ENCODE measurements at regions not wholly inside any gene's neighbourhood (a gene's known extent, or its start where the extent isn't known, plus 50 kb on each side); places are given as distances from the start of the nearest gene placed in this dataset.

- ATAC-seq (no peak), DNase-seq (ENCODE audit: low read depth, low spot score) (no peak)
- Histone ChIP-seq H3K4me1 (ENCODE audit: control insufficient read depth in 1 of 2, insufficient read depth in 2 of 2, low read length in 2 of 2) (no peaks in the 10 kb centered on the region), H3K79me2 (ENCODE audit: insufficient read depth, low read length) (no peaks in the 10 kb centered on the region), H3K9me3 (ENCODE audit: control insufficient read depth in 1 of 2, insufficient read depth in 1 of 2, low read depth in 1 of 2, low read length in 2 of 2) (peaks cover 8 to 13% of the 10 kb centered on the region in 2 experiments), H3K36me3 (ENCODE audit: control insufficient read depth in 1 of 2, insufficient read depth in 2 of 2, low read length in 2 of 2) (no peaks in the 10 kb centered on the region), H3K4me3 (replicated peaks in 1 of 2; ENCODE audit: low read depth in 1 of 2, low read length in 2 of 2) (no peak overlapping the region), H3K27me3 (ENCODE audit: insufficient read depth, low read length) (no peaks in the 10 kb centered on the region), H3K27ac (ENCODE audit: low read depth, low read length) (no peak overlapping the region), H3K9me2 (ENCODE audit: insufficient read depth) (no peaks in the 10 kb centered on the region), H3K4me2 (ENCODE audit: low read length) (no peak overlapping the region), H2AFZ (ENCODE audit: low read depth, low read length, poor library complexity, severe bottlenecking) (no peak overlapping the region), H3K9ac (ENCODE audit: low read length) (no peak overlapping the region), H4K20me1 (ENCODE audit: insufficient read depth) (no peaks in the 10 kb centered on the region)
- ChIA-PET POLR2A (no interaction called here), RAD21 (ENCODE audit: low non-redundant PET in 1 of 2, low total read pairs in 2 of 2, uncharacterized antibody in 2 of 2, unreplicated experiment in 2 of 2) (no interaction called here), CTCF (no interaction called here)
- intact Hi-C loops (cut with micrococcal nuclease), result no loop called here
- TF ChIP-seq POLR2A (IDR thresholded peaks at IDR 0.05; ENCODE audit: borderline replicate concordance, extremely low read depth, insufficient read depth, insufficient read length) (no peak), ZNF274 (IDR thresholded peaks at IDR 0.05; ENCODE audit: low read depth, low read length) (no peak), SRF (IDR thresholded peaks at IDR 0.05; ENCODE audit: low read depth) (no peak), ELF1 (IDR thresholded peaks at IDR 0.05; ENCODE audit: borderline replicate concordance, low read depth) (no peak), CBX3 (IDR thresholded peaks at IDR 0.05; ENCODE audit: low read depth) (no peak), SIN3A (IDR thresholded peaks at IDR 0.05; ENCODE audit: low read depth) (no peak), CEBPB (IDR thresholded peaks at IDR 0.05; ENCODE audit: low read depth) (no peak), EZH2phosphoT487 (IDR thresholded peaks at IDR 0.05; ENCODE audit: borderline replicate concordance) (no peak), EZH2 (IDR thresholded peaks at IDR 0.05) (no peak), ZFX (IDR thresholded peaks at IDR 0.05) (no peak), EGR1 (IDR thresholded peaks at IDR 0.05; ENCODE audit: low read depth) (no peak), JUND (IDR thresholded peaks at IDR 0.05) (no peak), REST (IDR thresholded peaks at IDR 0.05; ENCODE audit: low read depth) (no peak), SP1 (IDR thresholded peaks at IDR 0.05; ENCODE audit: low read depth) (no peak), FOSL1 (IDR thresholded peaks at IDR 0.05; ENCODE audit: low read depth) (no peak), RAD21 (IDR thresholded peaks at IDR 0.05; ENCODE audit: low read depth) (no peak)
- TF ChIP-seq, protein P1, sequence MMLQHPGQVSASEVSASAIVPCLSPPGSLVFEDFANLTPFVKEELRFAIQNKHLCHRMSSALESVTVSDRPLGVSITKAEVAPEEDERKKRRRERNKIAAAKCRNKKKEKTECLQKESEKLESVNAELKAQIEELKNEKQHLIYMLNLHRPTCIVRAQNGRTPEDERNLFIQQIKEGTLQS (IDR thresholded peaks at IDR 0.05), result no peak
- TF ChIP-seq, protein P2, sequence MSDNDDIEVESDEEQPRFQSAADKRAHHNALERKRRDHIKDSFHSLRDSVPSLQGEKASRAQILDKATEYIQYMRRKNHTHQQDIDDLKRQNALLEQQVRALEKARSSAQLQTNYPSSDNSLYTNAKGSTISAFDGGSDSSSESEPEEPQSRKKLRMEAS (IDR thresholded peaks at IDR 0.05), result no peak
- TF ChIP-seq, protein P3, sequence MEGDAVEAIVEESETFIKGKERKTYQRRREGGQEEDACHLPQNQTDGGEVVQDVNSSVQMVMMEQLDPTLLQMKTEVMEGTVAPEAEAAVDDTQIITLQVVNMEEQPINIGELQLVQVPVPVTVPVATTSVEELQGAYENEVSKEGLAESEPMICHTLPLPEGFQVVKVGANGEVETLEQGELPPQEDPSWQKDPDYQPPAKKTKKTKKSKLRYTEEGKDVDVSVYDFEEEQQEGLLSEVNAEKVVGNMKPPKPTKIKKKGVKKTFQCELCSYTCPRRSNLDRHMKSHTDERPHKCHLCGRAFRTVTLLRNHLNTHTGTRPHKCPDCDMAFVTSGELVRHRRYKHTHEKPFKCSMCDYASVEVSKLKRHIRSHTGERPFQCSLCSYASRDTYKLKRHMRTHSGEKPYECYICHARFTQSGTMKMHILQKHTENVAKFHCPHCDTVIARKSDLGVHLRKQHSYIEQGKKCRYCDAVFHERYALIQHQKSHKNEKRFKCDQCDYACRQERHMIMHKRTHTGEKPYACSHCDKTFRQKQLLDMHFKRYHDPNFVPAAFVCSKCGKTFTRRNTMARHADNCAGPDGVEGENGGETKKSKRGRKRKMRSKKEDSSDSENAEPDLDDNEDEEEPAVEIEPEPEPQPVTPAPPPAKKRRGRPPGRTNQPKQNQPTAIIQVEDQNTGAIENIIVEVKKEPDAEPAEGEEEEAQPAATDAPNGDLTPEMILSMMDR (IDR thresholded peaks at IDR 0.05 in 2 of 3, conservative IDR thresholded peaks at IDR 0.05 in 1 of 3; ENCODE audit: borderline replicate concordance in 1 of 3, insufficient read depth in 1 of 3, low read depth in 2 of 3, low read length in 2 of 3), result no peak
- no TSS peak for BruUV-seq (replicated peaks)
These were observed 796.3 kb downstream of the LUZP2 start for GRCh38 chr11:25293166-25293565.

Data from HCT116 (cell line).